ENCODE measurements at regions not wholly inside any gene's neighbourhood (a gene's known extent, or its start where the extent isn't known, plus 50 kb on each side); places are given as distances from the start of the nearest gene placed in this dataset.
"Not testable (repeated sequence)": the region's sequence is repeated elsewhere in the genome, so short reads cannot be mapped to it uniquely, and the experiment has no call there.

DNA sequence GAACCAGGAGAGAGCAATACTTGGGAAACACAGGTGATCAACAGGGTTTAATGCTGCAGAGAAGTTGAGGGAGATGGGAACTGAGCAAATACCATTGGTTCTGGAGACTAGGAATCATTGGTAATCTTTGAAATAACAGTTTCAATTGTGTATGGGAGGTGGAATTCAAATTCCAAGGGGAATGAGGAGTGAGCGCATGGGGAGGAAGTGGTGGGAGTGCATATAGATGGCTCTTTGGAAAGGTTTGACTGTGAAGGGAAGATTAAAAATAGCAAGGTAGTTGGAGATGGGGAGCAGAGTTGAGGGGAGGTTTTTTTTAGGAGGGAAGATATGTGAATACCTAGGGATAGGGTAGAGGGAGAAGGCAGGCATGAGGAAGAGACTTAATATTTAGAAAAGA, 51.1 kb upstream of the ROPN1 start:
- Mint-ChIP-seq H3K4me1 (ENCODE audit: low read depth) (no peaks in the 10 kb centered on the region), H3K27me3 (ENCODE audit: low read depth) (peaks cover 21% of the 10 kb centered on the region), H3K27ac (no peak overlapping the region), H3K4me3 (no peak overlapping the region), H3K36me3 (ENCODE audit: insufficient read depth in 2 of 2) (no peaks in the 10 kb centered on the region), H3K9me3 (no peaks in the 10 kb centered on the region)
- ATAC-seq (replicated peaks in 1 of 2): no peak
- DNase-seq: no peak

DNA sequence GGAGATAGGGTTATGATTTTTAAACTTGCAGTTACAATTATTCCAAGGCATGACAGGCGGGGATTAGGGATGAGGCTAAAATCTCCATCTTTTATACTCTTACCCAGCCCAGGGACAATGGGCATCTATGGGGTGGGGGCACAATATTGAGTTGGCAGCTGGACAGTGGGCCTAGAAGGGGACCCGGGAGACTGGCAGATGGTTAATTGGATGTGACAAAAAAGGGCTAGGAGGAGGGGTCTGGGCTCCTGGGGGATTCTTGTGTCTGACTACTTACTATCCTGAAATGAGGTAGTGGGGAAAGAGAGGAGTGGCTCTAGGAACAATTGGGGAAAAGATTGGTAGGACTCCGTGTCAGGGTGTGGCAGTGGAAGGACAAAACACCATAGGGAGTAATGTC, 53.0 kb upstream of the ROPN1 start:
- H3K36me3 Mint-ChIP-seq (ENCODE audit: insufficient read depth in 2 of 2): no peaks in the 10 kb centered on the region
- no peaks in the 10 kb centered on the region for H3K9me3 Mint-ChIP-seq
- no peak for DNase-seq
- H3K27ac Mint-ChIP-seq: no peak overlapping the region
- ATAC-seq (replicated peaks in 1 of 2): no peak
- H3K4me1 Mint-ChIP-seq (ENCODE audit: low read depth): no peaks in the 10 kb centered on the region
- no peak overlapping the region for H3K4me3 Mint-ChIP-seq
- H3K27me3 Mint-ChIP-seq (ENCODE audit: low read depth): peaks cover 28% of the 10 kb centered on the region

DNA sequence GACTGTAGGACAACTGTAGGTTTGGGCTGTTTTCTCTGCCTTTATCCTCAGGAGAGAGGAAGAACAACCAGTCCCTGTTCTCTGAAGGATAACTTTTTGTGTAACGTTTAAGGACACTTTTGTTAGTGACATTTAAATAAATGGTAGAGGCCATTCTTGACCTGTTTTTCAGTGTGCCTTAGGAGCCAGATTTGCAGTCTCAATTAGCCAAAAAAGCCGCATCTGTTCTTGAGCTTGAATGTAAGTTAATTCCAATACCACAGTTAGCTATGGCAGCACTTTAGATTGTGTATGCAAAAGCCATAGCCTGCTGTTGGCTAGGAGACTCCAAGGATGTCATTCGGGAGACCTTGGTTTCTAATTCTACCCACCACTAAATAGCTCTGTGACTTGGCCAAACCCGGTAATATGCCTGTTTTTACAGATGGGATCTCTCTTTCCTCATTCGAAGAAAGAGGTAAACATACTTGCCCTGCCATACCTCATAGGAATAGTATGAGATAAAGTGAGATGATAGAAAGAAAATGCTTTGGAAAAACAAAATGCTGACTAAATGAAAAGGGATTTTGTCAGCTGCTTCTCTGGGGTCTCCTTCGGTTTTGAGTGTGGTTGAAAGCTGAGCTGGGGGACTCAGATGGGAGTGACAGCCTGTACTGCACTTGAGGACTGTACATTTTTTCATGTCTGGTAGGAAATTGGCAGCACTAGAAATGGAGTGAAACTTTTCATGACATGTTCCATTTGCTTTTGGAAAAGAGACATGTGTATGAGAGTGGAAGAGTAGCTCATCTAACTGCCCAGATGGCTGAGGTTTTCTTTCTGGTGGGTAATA, 57.3 kb upstream of the ROPN1 start:
- ATAC-seq (replicated peaks in 1 of 2) (no peak), DNase-seq (no peak)
- Mint-ChIP-seq H3K9me3 (no peaks in the 10 kb centered on the region), H3K27me3 (ENCODE audit: low read depth) (peaks cover 55% of the 10 kb centered on the region), H3K27ac (no peak overlapping the region), H3K4me1 (ENCODE audit: low read depth) (no peaks in the 10 kb centered on the region), H3K36me3 (ENCODE audit: insufficient read depth in 2 of 2) (no peaks in the 10 kb centered on the region), H3K4me3 (no peak overlapping the region)

DNA sequence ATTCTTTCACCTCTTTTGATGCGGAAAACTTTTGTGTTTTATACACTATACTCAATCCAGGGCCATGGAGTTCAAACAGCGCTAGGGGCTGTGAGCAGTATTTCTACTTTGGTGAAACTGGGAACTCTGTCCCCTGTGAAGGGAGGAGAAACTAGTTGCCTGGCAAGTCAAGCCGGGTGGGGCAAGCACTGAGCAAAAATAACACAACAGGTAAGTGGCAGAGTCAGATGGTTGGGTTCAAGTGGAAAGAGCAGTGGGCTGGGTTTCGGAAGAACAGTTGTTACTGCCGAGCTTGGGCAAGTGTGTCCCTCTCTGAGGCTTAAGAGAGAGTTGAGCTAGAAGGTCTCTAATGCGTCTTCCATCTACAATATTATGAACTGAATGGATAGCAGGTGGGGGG, 59.7 kb upstream of the ROPN1 start:
- DNase-seq (no peak), ATAC-seq (replicated peaks in 1 of 2) (no peak)
- Mint-ChIP-seq H3K4me1 (ENCODE audit: low read depth) (no peaks in the 10 kb centered on the region), H3K27me3 (ENCODE audit: low read depth) (peaks cover 42% of the 10 kb centered on the region), H3K27ac (no peak overlapping the region), H3K9me3 (no peaks in the 10 kb centered on the region), H3K36me3 (ENCODE audit: insufficient read depth in 2 of 2) (no peaks in the 10 kb centered on the region), H3K4me3 (no peak overlapping the region)

DNA sequence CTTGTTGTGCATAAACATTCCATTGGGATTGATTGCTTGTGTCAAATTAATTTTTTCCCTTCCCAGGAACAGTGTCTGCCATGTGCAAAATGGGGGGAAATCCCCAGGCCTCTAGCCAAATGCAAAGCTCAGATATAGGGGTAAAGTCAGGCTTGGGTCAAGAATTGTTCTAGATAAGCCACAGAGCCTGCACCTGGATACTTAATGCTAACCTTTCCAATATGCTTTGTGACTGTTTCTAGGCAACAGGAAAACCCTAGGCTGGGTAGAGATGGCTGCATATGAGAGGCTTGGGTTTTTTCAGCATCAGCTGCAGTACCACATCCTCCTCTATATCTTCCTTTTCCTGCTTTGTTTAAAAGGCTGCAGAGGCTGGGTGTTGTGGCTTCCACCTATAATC, 61.9 kb upstream of the ROPN1 start:
- no peaks in the 10 kb centered on the region for H3K36me3 Mint-ChIP-seq (ENCODE audit: insufficient read depth in 2 of 2)
- no peak overlapping the region for H3K27ac Mint-ChIP-seq
- DNase-seq: no peak
- H3K9me3 Mint-ChIP-seq: peaks cover 0 to 2% of the 10 kb centered on the region in 2 donors
- no peak overlapping the region for H3K4me3 Mint-ChIP-seq
- no peak for ATAC-seq (replicated peaks in 1 of 2)
- H3K4me1 Mint-ChIP-seq (ENCODE audit: low read depth): no peaks in the 10 kb centered on the region
- peaks cover 61% of the 10 kb centered on the region for H3K27me3 Mint-ChIP-seq (ENCODE audit: low read depth)

DNA sequence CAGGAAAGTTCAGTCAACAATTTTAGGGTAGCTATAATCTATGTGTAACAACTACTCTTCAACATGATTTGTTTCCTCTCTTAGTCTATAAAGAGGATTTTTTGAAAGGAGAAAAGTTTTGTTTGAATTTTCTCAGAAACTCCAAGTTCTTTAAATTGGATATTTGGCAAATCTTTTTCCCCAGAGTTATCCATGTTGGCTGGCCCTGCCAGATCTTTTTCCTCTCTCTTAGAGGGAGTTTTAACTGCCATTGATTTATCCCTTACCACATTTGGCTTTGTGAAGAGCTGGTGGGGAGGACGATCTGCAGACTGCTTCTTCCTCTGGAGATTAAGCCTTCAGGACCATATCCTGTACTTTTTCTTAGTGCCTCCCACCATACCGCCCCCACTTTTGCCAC, 64.9 kb upstream of the ROPN1 start:
- DNase-seq: no peak
- ATAC-seq (replicated peaks in 1 of 2): no peak
- H3K4me3 Mint-ChIP-seq: no peak overlapping the region
- H3K27ac Mint-ChIP-seq: no peak overlapping the region
- H3K36me3 Mint-ChIP-seq (ENCODE audit: insufficient read depth in 2 of 2): no peaks in the 10 kb centered on the region
- H3K9me3 Mint-ChIP-seq: peaks cover 0 to 2% of the 10 kb centered on the region in 2 donors
- H3K4me1 Mint-ChIP-seq (ENCODE audit: low read depth): no peaks in the 10 kb centered on the region
- peaks cover 40% of the 10 kb centered on the region for H3K27me3 Mint-ChIP-seq (ENCODE audit: low read depth)

DNA sequence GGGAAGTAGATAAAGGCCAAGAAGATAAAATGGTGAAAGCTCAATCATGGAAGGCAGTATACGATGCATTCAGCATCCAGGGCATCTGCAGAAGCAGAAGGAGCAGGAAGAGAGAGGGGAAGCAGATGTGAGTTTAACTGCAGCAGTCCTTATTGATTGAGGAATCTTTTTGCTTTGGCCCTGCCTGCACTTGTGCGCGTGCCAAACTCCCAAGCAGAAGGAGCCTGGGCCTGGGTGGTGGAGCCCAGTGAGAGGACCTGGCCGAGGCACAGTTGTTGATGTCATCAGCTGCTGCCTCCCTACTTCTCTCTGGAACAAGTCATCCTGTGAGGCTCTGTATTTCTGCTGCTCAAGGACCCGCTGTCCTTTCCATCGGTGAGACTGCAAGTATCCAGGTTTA, 65.5 kb upstream of the ROPN1 start:
- Mint-ChIP-seq H3K9me3 (peaks cover 0 to 2% of the 10 kb centered on the region in 2 donors), H3K36me3 (ENCODE audit: insufficient read depth in 2 of 2) (no peaks in the 10 kb centered on the region), H3K4me1 (ENCODE audit: low read depth) (no peaks in the 10 kb centered on the region), H3K4me3 (no peak overlapping the region), H3K27me3 (ENCODE audit: low read depth) (peaks cover 34% of the 10 kb centered on the region), H3K27ac (no peak overlapping the region)
- no peak for DNase-seq
- ATAC-seq (replicated peaks in 1 of 2): no peak

DNA sequence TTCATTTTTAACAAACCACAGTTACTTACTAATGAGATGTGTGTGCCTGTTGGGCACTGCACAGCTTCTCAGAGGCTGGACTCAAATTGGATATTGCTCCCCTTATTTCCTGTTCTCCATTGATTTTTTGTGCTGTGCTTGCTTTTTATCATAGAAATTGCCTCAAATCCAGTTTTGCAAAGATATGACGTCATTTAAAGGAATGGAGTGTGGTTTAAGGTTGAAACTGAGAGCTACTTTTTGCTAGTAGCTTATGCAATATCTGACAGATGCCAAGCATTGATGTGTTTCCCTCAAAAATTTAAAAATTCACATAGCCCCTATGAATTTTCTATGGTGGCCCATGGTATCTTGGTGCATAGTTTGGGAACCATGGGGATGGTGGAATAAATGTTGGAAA, 67.7 kb upstream of the ROPN1 start:
- no peaks in the 10 kb centered on the region for H3K4me1 Mint-ChIP-seq (ENCODE audit: low read depth)
- DNase-seq: no peak
- peaks cover 27% of the 10 kb centered on the region for H3K27me3 Mint-ChIP-seq (ENCODE audit: low read depth)
- no peak overlapping the region for H3K4me3 Mint-ChIP-seq
- H3K36me3 Mint-ChIP-seq (ENCODE audit: insufficient read depth in 2 of 2): no peaks in the 10 kb centered on the region
- ATAC-seq (replicated peaks in 1 of 2): no peak
- H3K9me3 Mint-ChIP-seq: peaks cover 0 to 2% of the 10 kb centered on the region in 2 donors
- H3K27ac Mint-ChIP-seq: no peak overlapping the region

DNA sequence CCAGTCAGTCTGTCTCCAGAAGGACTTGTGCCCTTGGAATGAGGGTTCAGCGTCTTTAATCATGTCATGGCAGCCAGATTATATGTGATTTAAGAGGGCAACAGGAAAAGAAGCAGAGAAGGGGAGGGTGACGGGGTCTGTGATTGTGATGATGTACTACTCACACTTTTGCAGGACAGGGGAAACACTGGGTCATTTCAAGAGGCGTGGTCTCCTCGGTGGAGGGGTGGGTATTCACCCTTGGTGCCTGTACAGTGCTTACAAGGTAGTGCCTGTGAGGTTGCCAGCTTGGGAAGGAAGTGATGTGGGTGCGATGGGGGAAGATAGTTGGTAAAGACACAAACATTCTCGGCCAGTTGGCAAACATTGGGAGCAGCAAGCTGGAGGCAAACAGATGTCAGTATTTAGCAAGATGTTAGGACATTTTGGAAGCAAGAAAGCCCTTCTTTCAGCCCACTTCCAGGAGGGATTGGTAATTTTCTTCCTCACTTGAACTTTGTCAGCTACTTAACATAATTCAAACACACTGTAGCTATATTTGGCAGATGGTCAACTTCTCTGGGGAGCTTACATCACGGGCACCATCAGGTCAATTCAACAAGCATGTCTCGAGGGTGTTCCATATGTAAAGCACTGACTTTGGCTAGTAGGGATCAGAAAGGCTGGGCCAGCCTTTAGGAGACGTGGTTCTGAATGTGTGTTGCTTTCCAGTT, 71.4 kb upstream of the ROPN1 start:
- no peaks in the 10 kb centered on the region for H3K4me1 Mint-ChIP-seq (ENCODE audit: low read depth)
- no peak overlapping the region for H3K27ac Mint-ChIP-seq
- H3K4me3 Mint-ChIP-seq: no peak overlapping the region
- no peaks in the 10 kb centered on the region for H3K9me3 Mint-ChIP-seq
- ATAC-seq (replicated peaks in 1 of 2) (no peak), DNase-seq (no peak)
- H3K36me3 Mint-ChIP-seq (ENCODE audit: insufficient read depth in 2 of 2): no peaks in the 10 kb centered on the region
- peaks cover 7% of the 10 kb centered on the region for H3K27me3 Mint-ChIP-seq (ENCODE audit: low read depth)

DNA sequence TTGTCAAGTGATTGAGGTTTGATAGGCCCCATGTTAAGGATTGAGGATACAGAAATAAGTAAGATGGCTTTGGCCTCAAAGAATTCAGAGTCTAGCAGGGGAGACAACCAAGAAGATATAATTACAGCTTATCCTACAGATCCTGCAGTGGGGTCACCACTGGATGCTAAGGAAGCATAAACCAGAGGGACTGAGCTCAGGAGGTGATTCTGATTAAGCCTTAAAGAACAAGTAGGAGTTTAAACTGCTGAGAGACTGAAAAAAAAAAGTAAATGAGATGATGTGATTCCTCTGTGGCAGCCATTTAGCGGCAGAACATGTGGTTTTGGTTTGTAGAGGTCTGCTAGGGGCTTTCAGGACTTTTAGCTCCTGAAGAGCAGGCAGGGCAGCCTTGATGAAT, 72.1 kb upstream of the ROPN1 start:
- no peaks in the 10 kb centered on the region for H3K4me1 Mint-ChIP-seq (ENCODE audit: low read depth)
- H3K4me3 Mint-ChIP-seq: no peak overlapping the region
- H3K27ac Mint-ChIP-seq: no peak overlapping the region
- no peak for ATAC-seq (replicated peaks in 1 of 2)
- peaks cover 8% of the 10 kb centered on the region for H3K27me3 Mint-ChIP-seq (ENCODE audit: low read depth)
- H3K36me3 Mint-ChIP-seq (ENCODE audit: insufficient read depth in 2 of 2): no peaks in the 10 kb centered on the region
- DNase-seq: no peak
- H3K9me3 Mint-ChIP-seq: no peaks in the 10 kb centered on the region

DNA sequence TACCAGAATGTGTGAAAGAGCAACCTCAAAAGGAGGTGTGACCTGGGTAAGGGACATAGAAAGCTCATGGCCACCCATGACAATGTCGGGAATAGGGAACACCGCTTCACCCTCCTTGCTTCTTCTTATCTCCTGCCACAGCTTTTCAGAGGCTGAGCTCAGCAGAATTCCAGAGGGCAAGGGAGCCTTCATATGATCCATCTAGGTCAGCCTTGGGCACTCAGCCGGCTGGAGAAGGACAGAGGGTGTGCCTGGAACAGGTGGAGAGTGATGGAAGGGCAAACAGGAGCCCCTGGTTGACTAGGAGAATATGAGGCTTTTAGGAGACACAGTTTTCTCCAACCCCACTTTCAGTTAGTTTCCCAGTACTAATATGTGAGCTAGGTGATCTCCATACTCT, 74.6 kb upstream of the ROPN1 start:
- not testable (repeated sequence) for ATAC-seq (replicated peaks in 1 of 2); H3K27ac Mint-ChIP-seq; H3K4me3 Mint-ChIP-seq; H3K36me3 Mint-ChIP-seq (ENCODE audit: insufficient read depth in 2 of 2); H3K4me1 Mint-ChIP-seq (ENCODE audit: low read depth); H3K9me3 Mint-ChIP-seq; DNase-seq
- H3K27me3 Mint-ChIP-seq (ENCODE audit: low read depth): peaks cover 17% of the 10 kb centered on the region

DNA sequence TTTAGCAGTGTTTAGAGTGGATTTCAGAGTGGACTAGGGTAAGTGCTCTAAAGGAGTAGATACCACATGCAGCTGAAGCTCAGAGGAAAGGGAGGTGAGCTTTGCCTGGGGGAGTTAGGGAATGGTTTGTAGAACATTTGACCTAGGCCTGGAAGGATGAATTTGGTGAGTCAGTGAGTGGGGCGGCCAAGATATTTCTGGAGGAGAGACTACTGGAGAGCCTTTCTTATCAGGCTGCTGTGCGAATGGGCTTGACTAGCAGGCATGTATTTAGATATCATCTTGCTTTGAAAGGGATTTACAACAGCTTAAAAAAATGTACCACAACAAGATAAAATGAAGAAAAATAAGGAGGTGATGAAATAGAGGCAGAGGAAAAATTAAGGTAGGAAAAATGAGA, 77.8 kb upstream of the ROPN1 start:
- not testable (repeated sequence) for H3K27ac Mint-ChIP-seq; H3K36me3 Mint-ChIP-seq (ENCODE audit: insufficient read depth in 2 of 2); H3K4me3 Mint-ChIP-seq; H3K4me1 Mint-ChIP-seq (ENCODE audit: low read depth); DNase-seq; ATAC-seq (replicated peaks in 1 of 2); H3K9me3 Mint-ChIP-seq
- peaks cover 24% of the 10 kb centered on the region for H3K27me3 Mint-ChIP-seq (ENCODE audit: low read depth)

DNA sequence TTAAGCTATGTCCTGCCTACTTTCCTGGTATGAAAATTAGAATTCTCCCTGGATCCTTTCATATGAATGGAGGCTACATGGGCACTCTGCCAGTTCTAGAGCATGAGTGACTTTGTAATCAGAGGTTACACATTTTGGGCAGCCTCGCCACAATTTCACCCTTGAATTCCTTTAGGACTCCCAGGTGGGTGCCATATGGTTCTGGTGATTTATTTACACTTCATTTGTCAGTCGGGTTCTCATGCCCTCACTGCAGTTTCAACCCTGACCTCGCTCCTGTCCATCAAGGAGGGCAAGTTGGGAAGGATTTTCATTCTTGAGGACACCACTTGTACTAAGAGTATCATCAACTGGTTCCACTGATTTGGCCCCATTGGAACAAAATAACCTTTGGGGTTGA, 83.2 kb upstream of the ROPN1 start:
- H3K4me1 Mint-ChIP-seq (ENCODE audit: low read depth); DNase-seq; H3K9me3 Mint-ChIP-seq; H3K27ac Mint-ChIP-seq; H3K4me3 Mint-ChIP-seq; H3K36me3 Mint-ChIP-seq (ENCODE audit: insufficient read depth in 2 of 2); ATAC-seq (replicated peaks in 1 of 2): not testable (repeated sequence)
- H3K27me3 Mint-ChIP-seq (ENCODE audit: low read depth): peaks cover 20% of the 10 kb centered on the region

DNA sequence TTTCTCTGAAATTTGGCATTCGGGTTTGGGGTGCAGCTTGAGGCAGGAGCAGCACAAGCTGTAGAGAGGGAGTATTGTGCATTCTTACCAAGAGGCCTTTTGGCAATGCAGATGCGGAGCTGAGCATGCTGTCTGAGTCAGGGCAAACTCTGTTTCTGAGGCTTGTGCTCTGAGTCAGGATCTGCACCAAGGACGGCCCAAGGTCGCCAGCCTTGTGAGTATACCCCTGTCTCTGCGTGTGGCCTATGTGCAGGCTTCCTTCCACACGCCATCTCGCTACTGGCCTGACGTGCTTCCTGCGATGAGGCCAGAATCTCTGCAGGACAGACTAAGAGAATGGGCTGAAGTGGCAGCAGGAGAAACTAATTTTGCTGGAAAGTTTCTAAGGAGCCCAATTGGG, 83.8 kb upstream of the ROPN1 start:
- peaks cover 27% of the 10 kb centered on the region for H3K27me3 Mint-ChIP-seq (ENCODE audit: low read depth)
- H3K9me3 Mint-ChIP-seq: no peaks in the 10 kb centered on the region
- H3K4me3 Mint-ChIP-seq: no peak overlapping the region
- no peak for DNase-seq
- H3K27ac Mint-ChIP-seq: no peak overlapping the region
- H3K36me3 Mint-ChIP-seq (ENCODE audit: insufficient read depth in 2 of 2): no peaks in the 10 kb centered on the region
- no peak for ATAC-seq (replicated peaks in 1 of 2)
- H3K4me1 Mint-ChIP-seq (ENCODE audit: low read depth): no peaks in the 10 kb centered on the region

Measured in activated T-cell treated with anti-CD3 and anti-CD28 coated beads, Interleukin-2, amount 50 U/mL, for 72 hours (primary cell).